Testis (tissue), 2 donors: ENCODE measurements at regions not wholly inside any gene's neighbourhood (a gene's known extent, or its start where the extent isn't known, plus 50 kb on each side); places are given as distances from the start of the nearest gene placed in this dataset.

ENCODE experiments used
- CTCF ChIP-seq, 3 experiments: fragments of 450-650 bp in 2 of 3; fragments of 200-600 bp in 1 of 3; sonication (generic) in 1 of 3; IDR thresholded peaks; one replicate each; pipeline ENCODE4 v1.5.1; 2016 to 2019; ENCODE audit warnings: antibody characterized with exemption in 3 of 3, mild to moderate bottlenecking in 2 of 3, moderate library complexity in 1 of 3
- POLR2A ChIP-seq: fragments of 450-650 bp; IDR thresholded peaks from one replicate; pipeline ENCODE4 v1.6.1; 2017; ENCODE audit warnings: antibody characterized with exemption, mild to moderate bottlenecking, moderate library complexity

- no peak for TF ChIP-seq CTCF (IDR thresholded peaks at IDR 0.05)
- no peak for TF ChIP-seq POLR2A
These were observed 520.5 kb downstream of the USP25 start for GRCh38 chr21:16250273-16250672.
